ENCODE measurements at regions not wholly inside any gene's neighbourhood (a gene's known extent, or its start where the extent isn't known, plus 50 kb on each side); places are given as distances from the start of the nearest gene placed in this dataset.

DNA sequence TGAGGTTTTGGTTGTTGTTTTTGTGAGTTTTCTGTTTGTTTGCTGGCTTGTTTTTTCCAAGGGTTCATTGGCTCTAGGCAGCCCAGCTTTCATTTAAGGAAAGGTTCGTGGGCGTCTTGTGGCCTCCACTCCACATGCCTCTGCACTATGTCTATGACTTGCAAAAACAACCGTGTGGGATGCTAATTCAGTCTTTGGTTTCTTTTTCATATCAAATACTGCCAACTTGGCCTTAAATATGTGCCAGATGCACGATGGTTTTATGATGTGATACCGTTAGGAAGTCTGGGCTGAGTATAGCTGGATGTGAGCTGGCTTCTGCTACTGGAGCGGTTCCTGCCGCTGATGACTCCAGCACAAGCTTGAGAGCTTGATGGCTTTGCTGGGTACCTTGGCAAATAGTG is 96.3 kb downstream of the BMP2 start:
- no peak overlapping the region for H2BK120ac ChIP-seq (ENCODE audit: insufficient read depth, low read length, poor library complexity)
- no peaks in the 10 kb centered on the region for H3K79me1 ChIP-seq (ENCODE audit: low read length)
- H3K4ac ChIP-seq (ENCODE audit: low read depth, low read length): no peak overlapping the region

DNA sequence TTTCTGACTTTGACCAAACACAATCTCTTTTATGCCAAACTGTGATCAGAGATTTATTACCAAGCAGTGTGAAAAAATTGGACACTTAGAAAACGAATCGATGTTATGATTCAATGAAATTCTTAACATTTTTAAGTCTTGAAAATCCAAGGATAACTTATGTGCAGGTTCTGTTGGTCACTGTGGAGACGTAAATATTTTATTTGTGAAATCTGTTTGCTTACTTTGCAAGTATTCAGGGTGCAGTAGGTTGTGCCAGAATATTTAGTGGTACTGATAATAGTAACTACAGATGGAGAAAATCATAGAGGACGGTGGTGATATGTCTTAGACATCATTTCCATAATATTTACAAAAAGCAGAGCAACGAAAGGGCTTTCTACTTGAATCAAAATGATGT is 97.3 kb downstream of the BMP2 start:
- Histone ChIP-seq H3K4ac (ENCODE audit: low read depth, low read length) (no peak overlapping the region), H4K12ac (ENCODE audit: low read depth, low read length) (no peak overlapping the region), H3K27ac (ENCODE audit: low read depth, low read length) (no peak overlapping the region), H3K4me1 (ENCODE audit: control insufficient read depth in 1 of 2, insufficient read depth in 2 of 2, low read length in 2 of 2) (no peaks in the 10 kb centered on the region), H2BK120ac (ENCODE audit: insufficient read depth, low read length, poor library complexity) (no peak overlapping the region), H2AFZ (ENCODE audit: insufficient read depth, low read length, poor library complexity) (no peak overlapping the region), H3K27me3 (ENCODE audit: insufficient read depth, low read length) (peaks cover 3% of the 10 kb centered on the region), H3K9ac (ENCODE audit: low read length) (no peak overlapping the region), H3K18ac (ENCODE audit: low read length) (no peak overlapping the region), H4K8ac (ENCODE audit: low read depth, low read length) (no peak overlapping the region), H3K14ac (ENCODE audit: low read length) (no peak overlapping the region), H3K9me3 (ENCODE audit: insufficient read depth, low read depth, low read length) (no peaks in the 10 kb centered on the region), H3K36me3 (ENCODE audit: control insufficient read depth in 1 of 2, insufficient read depth in 2 of 2, low read length in 2 of 2) (no peaks in the 10 kb centered on the region), H3K4me3 (ENCODE audit: low read depth, low read length) (no peak overlapping the region), H2BK12ac (ENCODE audit: low read length) (no peak overlapping the region), H2AK5ac (ENCODE audit: low read length) (no peak overlapping the region), H3K79me1 (ENCODE audit: low read length) (no peaks in the 10 kb centered on the region), H4K91ac (ENCODE audit: low read depth, low read length) (no peak overlapping the region), H3K4me2 (ENCODE audit: low read length) (no peak overlapping the region), H3K79me2 (ENCODE audit: control insufficient read depth, insufficient read depth, low read length, poor library complexity) (no peaks in the 10 kb centered on the region), H3K23ac (ENCODE audit: low read length) (no peak overlapping the region), H2BK5ac (ENCODE audit: low read depth, low read length, poor library complexity) (no peak overlapping the region)
- no CpG with 5 or more reads among the region's 5 CpGs for WGBS (ENCODE audit: extremely low coverage, insufficient coverage, insufficient read length)
- DNase-seq: no peak

More for the DNA sequence above, 96.3 kb downstream of the BMP2 start:
- Histone ChIP-seq H3K18ac (ENCODE audit: low read length) (no peak overlapping the region), H2BK5ac (ENCODE audit: low read depth, low read length, poor library complexity) (no peak overlapping the region), H2AK5ac (ENCODE audit: low read length) (no peak overlapping the region), H2BK12ac (ENCODE audit: low read length) (no peak overlapping the region), H4K8ac (ENCODE audit: low read depth, low read length) (no peak overlapping the region), H3K36me3 (ENCODE audit: control insufficient read depth in 1 of 2, insufficient read depth in 2 of 2, low read length in 2 of 2) (no peaks in the 10 kb centered on the region), H3K27me3 (ENCODE audit: insufficient read depth, low read length) (peaks cover 3% of the 10 kb centered on the region), H4K12ac (ENCODE audit: low read depth, low read length) (no peak overlapping the region), H3K14ac (ENCODE audit: low read length) (no peak overlapping the region), H3K4me3 (ENCODE audit: low read depth, low read length) (no peak overlapping the region), H2AFZ (ENCODE audit: insufficient read depth, low read length, poor library complexity) (no peak overlapping the region), H3K9ac (ENCODE audit: low read length) (no peak overlapping the region), H3K4me1 (ENCODE audit: control insufficient read depth in 1 of 2, insufficient read depth in 2 of 2, low read length in 2 of 2) (no peaks in the 10 kb centered on the region), H3K23ac (ENCODE audit: low read length) (no peak overlapping the region), H3K79me2 (ENCODE audit: control insufficient read depth, insufficient read depth, low read length, poor library complexity) (no peaks in the 10 kb centered on the region), H3K9me3 (ENCODE audit: insufficient read depth, low read depth, low read length) (no peaks in the 10 kb centered on the region), H4K91ac (ENCODE audit: low read depth, low read length) (no peak overlapping the region), H3K4me2 (ENCODE audit: low read length) (no peak overlapping the region), H3K27ac (ENCODE audit: low read depth, low read length) (no peak overlapping the region)
- no CpG with 5 or more reads among the region's 7 CpGs for WGBS (ENCODE audit: extremely low coverage, insufficient coverage, insufficient read length)
- DNase-seq: no peak

DNA sequence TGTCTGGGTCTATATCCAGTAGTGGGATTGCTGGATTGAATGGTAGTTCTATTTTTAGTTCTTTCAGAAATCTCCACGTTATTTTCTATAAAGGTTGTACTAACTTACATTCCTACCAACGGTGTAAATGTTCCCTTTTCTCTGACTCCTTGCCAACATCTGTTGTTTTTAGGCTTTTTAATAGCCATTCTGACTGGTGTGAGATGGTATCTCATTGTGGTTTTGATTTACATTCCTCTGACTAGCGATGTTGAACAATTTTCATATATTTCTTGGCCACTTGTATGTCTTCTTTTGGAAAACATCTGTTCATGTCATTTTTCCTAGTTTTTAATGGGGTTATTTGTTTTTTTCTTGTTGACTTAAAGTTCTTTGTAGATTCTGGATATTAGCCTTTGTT is 99.3 kb downstream of the BMP2 start:
- Histone ChIP-seq H3K4me2 (ENCODE audit: low read length) (no peak overlapping the region), H3K9me3 (ENCODE audit: insufficient read depth, low read depth, low read length) (no peaks in the 10 kb centered on the region), H4K12ac (ENCODE audit: low read depth, low read length) (no peak overlapping the region), H3K4me1 (ENCODE audit: control insufficient read depth in 1 of 2, insufficient read depth in 2 of 2, low read length in 2 of 2) (no peaks in the 10 kb centered on the region), H3K23ac (ENCODE audit: low read length) (no peak overlapping the region), H3K4me3 (ENCODE audit: low read depth, low read length) (no peak overlapping the region), H3K27me3 (ENCODE audit: insufficient read depth, low read length) (peaks cover 3% of the 10 kb centered on the region), H2BK12ac (ENCODE audit: low read length) (no peak overlapping the region), H3K27ac (ENCODE audit: low read depth, low read length) (no peak overlapping the region), H3K18ac (ENCODE audit: low read length) (no peak overlapping the region), H4K8ac (ENCODE audit: low read depth, low read length) (no peak overlapping the region), H3K4ac (ENCODE audit: low read depth, low read length) (no peak overlapping the region), H2AK5ac (ENCODE audit: low read length) (no peak overlapping the region), H2BK5ac (ENCODE audit: low read depth, low read length, poor library complexity) (no peak overlapping the region), H3K9ac (ENCODE audit: low read length) (no peak overlapping the region), H4K91ac (ENCODE audit: low read depth, low read length) (no peak overlapping the region), H3K14ac (ENCODE audit: low read length) (no peak overlapping the region), H3K79me2 (ENCODE audit: control insufficient read depth, insufficient read depth, low read length, poor library complexity) (no peaks in the 10 kb centered on the region), H3K79me1 (ENCODE audit: low read length) (no peaks in the 10 kb centered on the region), H2BK120ac (ENCODE audit: insufficient read depth, low read length, poor library complexity) (no peak overlapping the region), H3K36me3 (ENCODE audit: control insufficient read depth in 1 of 2, insufficient read depth in 2 of 2, low read length in 2 of 2) (no peaks in the 10 kb centered on the region), H2AFZ (ENCODE audit: insufficient read depth, low read length, poor library complexity) (no peak overlapping the region)
- DNase-seq: no peak
- no CpG with 5 or more reads among the region's 3 CpGs for WGBS (ENCODE audit: extremely low coverage, insufficient coverage, insufficient read length)

DNA sequence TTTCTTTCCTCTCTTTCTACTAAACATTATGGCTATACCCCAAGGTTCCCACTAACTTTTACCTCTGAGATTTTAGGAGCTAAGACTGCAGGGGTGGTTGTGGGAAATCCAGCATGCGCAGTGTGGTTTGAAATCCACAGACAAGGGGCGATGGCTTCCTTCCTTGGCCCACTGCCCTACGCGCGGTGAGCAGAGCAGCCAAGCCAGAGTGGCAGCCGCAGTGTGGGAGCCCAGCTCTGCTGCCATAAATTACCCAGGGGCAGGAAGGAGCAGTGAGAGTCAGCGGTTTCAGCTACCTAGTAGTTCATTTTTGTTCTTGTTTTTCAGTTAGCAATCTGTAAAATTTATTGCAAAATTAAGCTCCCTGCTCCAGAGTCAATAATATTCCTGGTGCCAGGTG is 101.4 kb downstream of the BMP2 start:
- Histone ChIP-seq H2BK5ac (ENCODE audit: low read depth, low read length, poor library complexity) (no peak overlapping the region), H3K9ac (ENCODE audit: low read length) (no peak overlapping the region), H3K4me1 (ENCODE audit: control insufficient read depth in 1 of 2, insufficient read depth in 2 of 2, low read length in 2 of 2) (no peaks in the 10 kb centered on the region), H2AK5ac (ENCODE audit: low read length) (no peak overlapping the region), H4K8ac (ENCODE audit: low read depth, low read length) (no peak overlapping the region), H3K23ac (ENCODE audit: low read length) (no peak overlapping the region), H3K4me3 (ENCODE audit: low read depth, low read length) (no peak overlapping the region), H4K12ac (ENCODE audit: low read depth, low read length) (no peak overlapping the region), H3K9me3 (ENCODE audit: insufficient read depth, low read depth, low read length) (no peaks in the 10 kb centered on the region), H2BK12ac (ENCODE audit: low read length) (no peak overlapping the region), H2BK120ac (ENCODE audit: insufficient read depth, low read length, poor library complexity) (no peak overlapping the region), H3K27me3 (ENCODE audit: insufficient read depth, low read length) (peaks cover 3% of the 10 kb centered on the region), H3K4ac (ENCODE audit: low read depth, low read length) (no peak overlapping the region), H3K4me2 (ENCODE audit: low read length) (no peak overlapping the region), H3K27ac (ENCODE audit: low read depth, low read length) (no peak overlapping the region), H3K79me1 (ENCODE audit: low read length) (no peaks in the 10 kb centered on the region), H3K36me3 (ENCODE audit: control insufficient read depth in 1 of 2, insufficient read depth in 2 of 2, low read length in 2 of 2) (no peaks in the 10 kb centered on the region), H2AFZ (ENCODE audit: insufficient read depth, low read length, poor library complexity) (no peak overlapping the region), H3K18ac (ENCODE audit: low read length) (no peak overlapping the region), H3K79me2 (ENCODE audit: control insufficient read depth, insufficient read depth, low read length, poor library complexity) (no peaks in the 10 kb centered on the region), H3K14ac (ENCODE audit: low read length) (no peak overlapping the region), H4K91ac (ENCODE audit: low read depth, low read length) (no peak overlapping the region)
- no peak for DNase-seq
- no CpG with 5 or more reads among the region's 7 CpGs for whole genome bisulfite sequencing (ENCODE audit: extremely low coverage, insufficient coverage, insufficient read length)

All from trophoblast cell (in vitro differentiated cells and primary cell).